Inflammatory macrophage treated with lipopolysaccharide for 1 hour (primary cell): ENCODE measurements at regions not wholly inside any gene's neighbourhood (a gene's known extent, or its start where the extent isn't known, plus 50 kb on each side); places are given as distances from the start of the nearest gene placed in this dataset.

ENCODE experiments used
- DNase-seq, 2 donors: peaks; one replicate each; pipeline ENCODE4 v3.0.0-alpha.2; 2020 to 2022

GRCh38 chr5:34563931-34564709, 92.0 kb upstream of the RAI14 start:
- no peak for DNase-seq

GRCh38 chr5:34564710-34565235, 91.4 kb upstream of the RAI14 start:
- DNase-seq, result no peak

DNA sequence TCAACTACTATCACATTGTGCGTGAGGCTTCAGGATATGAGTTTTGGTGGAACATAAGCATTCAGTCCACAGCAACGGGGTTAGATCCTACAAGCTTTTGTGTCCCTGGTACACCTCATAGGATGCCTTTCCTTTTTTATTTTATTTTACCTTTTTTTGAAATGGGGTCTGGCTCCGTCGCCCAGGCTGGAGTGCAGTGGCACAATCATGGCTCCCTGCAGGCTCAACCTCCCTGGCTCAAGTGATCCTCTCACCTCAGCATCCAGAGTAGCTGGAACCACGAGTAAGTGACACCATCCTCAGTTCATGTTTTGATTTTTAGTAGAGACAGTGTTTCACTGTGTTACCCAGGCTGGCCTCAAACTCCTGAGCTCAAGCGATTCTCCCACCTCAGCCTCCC, 86.0 kb upstream of the RAI14 start:
- DNase-seq, result no peak

DNA sequence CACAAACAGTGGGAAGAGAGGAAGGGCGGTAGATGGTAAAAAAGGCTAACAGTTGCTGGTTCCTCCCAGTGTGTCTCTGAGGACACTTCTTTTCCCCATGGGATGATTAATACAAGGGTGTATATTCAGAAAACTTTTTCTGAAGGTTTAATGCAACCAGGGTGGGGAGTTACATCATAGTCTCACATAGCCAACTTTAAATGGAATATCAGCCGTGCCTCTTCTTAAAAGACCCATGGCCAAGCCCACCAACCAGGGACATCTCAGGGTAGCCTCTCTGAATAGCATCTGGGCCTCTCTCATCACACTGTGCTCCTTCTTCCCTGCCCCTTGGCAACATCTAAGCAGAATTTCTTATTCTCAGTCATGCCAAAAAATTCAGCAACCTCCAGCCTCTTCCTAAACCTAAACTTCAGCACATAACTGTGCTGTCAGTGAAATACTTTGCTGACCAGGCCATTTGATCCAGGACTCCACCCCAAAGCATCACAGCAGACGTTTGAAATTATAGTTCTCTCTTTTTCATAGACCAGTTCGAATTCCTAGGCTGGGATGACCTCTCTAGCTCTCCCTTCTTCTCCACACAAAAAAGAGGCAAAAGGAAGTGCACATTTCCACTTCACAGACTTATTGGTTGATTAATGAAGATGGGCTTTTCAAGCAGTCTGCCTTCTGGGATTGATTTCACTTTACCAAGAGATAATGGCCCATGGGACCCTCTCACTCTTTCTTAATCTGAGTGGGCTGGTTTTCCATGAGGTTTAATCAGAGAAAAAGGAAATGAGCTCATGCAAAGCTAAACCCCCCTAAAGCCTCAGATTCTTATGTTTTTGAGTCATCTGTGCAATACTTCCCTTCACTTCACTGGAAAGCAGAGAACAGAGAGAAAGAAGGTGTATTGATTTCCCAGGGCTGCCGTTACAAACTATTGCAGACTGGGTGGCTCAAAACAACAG, 85.1 kb upstream of the RAI14 start:
- DNase-seq, result peak; percentile 11 to 44

DNA sequence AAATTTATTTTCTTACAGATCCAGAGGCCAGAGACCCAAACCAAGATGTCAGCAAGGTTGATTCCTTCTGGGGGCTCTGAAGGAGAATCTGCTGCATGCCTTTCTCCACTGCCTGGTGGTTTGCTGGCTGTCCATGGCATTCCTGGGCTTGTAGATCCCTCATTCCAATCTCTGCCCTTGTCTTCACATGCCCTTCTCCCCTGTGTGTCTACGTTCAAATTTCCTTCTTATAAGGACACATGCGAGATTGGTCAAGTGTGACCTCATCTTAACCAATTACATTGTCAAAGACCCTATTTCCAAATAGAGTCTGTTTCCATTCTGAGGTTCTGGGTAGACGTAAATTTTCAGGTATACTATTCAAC, 84.5 kb upstream of the RAI14 start:
- DNase-seq, result no peak

GRCh38 chr5:34574936-34575467, 81.1 kb upstream of the RAI14 start:
- DNase-seq, result no peak

DNA sequence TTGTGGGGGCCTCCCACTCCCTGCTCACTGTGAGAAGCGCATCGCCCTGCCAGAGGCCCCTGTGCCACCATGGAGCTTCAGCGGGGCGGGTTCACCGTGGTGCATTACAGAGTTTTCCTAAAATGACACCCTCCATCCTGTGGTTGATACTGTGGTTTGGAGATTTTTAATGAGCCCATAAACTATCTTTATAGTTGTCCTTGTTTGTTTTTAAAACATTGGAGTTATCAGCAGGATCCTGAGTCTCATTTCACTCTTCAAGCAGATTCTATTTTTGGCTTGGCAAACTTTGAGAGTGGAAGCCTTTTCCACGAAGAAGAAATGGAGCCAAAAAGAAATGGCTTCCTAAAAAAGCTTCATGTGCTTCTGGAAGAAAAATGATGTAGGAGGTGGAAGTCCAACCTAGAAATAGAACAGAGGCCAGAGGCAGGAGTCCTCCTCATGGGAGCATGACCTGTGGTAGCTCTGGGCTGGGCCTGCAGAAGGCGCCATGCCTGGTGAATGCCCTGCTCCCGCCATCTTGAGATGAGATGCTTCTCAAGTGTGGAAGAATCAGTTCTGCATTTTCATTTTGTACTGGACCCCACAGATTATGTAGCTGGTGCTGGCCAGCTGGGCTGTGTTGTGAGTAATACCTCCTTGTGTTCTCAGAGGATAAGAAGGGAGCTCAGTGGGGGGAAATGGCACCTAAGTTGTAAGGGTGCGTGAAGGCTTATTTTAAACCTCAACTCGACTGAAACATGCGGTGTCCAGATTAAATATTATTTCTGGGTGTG, 79.0 kb upstream of the RAI14 start:
- no peak for DNase-seq

DNA sequence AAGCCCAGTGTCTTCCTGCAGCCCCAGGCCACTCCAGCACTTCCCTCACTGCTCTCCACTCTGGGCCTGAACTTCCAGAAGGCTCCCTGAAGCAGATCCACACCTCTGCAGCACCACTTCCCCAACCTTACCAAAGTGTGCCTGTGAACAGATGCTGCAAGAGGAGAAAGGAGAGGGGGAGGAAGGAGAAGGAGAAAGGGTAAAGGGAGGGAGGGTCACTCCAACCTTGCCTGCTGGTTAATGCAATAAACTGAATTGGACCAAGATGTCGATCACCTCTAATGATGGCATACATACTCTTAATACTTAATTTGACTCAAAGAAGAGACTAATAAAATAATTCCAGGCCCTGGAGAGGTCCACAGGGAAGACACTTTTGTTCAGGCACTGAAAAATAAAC, 77.2 kb upstream of the RAI14 start:
- DNase-seq, result no peak

DNA sequence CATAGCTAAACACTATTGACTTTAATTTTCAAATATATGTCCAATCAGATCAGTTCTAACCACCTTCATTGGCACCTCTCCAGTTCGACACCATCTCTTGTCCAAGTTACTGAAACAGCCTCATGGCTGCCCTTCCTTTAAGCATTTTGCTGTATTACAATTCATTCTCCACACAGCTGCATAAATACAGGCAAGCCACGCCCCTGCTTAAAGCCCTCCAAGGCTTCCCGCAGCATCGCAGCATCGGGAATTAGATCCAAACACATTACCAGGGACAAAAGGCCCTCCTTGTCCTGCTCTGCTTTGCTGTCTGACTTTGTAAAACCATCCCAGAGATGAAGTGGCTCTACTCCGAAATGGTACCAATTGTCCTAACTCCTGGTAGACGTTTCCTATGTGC, 75.1 kb upstream of the RAI14 start:
- DNase-seq, result no peak

GRCh38 chr5:34582371-34582770, 73.8 kb upstream of the RAI14 start:
- peak; percentile 15 to 38 for DNase-seq

- peak in 1 of 2 donors; percentile 19 for DNase-seq
Observed at GRCh38 chr5:34583167-34583566, 73.0 kb upstream of the RAI14 start.

- DNase-seq, result no peak
Observed at GRCh38 chr5:34584165-34584564, 72.0 kb upstream of the RAI14 start.

DNA sequence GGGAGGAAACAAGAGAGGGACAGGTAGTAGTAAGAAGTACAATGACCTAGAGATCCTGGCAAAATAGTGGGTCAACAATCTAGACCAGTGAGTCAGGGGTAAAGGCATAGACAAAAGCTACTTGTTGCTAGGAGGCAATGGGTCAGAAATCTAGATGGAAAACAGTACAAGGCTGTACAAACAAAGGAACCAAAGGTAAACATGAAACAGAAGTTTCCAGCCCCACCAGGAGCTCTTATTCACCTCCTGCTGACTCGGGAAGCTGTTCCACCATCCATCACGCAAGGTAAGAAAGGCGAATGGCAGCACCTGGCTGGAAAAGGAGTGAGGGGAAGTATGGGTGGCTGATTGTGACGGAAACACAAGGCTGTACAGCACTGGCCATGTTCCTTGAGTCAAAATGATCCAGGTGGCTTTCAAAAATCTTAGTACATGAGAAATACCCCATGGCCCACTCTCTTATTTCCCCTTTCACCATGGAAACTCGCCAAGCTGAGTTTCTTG, 70.5 kb upstream of the RAI14 start:
- no peak for DNase-seq

- DNase-seq, result peak; percentile 12 to 27
Observed at GRCh38 chr5:34586117-34586885, 69.8 kb upstream of the RAI14 start.

DNA sequence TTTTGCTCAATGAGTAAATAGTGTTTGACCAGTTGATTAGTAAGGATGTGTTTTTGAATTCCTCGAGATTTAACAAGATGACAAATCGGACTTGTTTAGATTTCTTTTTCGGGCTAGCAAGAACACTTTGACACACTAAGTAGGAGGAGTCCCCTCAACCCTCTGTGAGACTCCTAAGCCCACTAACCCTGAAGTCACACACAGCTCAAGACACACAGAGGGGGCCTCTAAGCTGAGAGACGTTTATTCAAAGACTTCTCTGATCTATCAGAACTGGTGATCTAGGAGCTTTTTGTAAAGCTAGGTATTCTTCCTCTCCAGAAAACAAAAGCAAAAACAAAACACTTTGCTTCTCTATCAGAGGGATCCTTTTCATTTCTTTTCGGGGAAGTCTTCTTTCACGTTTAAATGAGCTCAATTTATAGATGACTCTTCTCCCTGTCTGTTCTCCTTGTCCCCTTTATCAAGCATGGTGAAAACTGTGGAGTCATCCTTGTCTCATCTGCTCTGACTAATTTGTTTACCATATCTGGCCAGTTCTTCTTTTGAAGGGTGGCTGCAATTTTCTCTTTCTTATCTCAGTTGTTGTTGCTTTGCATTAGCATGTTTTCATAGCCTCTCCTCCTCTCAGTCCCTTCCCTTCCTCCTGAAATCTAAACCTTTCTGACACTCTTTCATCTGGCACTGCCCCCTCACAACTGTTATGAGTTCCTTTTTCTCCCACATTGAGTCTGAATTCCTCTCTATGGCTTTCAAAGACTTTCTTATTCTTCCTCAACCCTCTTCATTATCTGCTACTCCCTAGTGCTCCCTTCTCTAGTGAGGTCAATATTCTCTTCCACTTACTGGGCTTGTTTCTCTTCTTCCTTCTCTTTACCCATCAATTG, 68.5 kb upstream of the RAI14 start:
- DNase-seq, result peak; percentile 12 to 51

- no peak for DNase-seq
Observed at GRCh38 chr5:34589832-34590231, 66.3 kb upstream of the RAI14 start.

- no peak for DNase-seq
Observed at GRCh38 chr5:34591723-34592122, 64.4 kb upstream of the RAI14 start.

GRCh38 chr5:34597034-34598027, 58.8 kb upstream of the RAI14 start:
- DNase-seq, result no peak

- DNase-seq, result peak; percentile 28 to 65
Observed at GRCh38 chr5:34598177-34598794, 57.8 kb upstream of the RAI14 start.
